ENCODE measurements at regions not wholly inside any gene's neighbourhood (a gene's known extent, or its start where the extent isn't known, plus 50 kb on each side); places are given as distances from the start of the nearest gene placed in this dataset.

GRCh38 chr12:14261096-14261495 lies 104.4 kb upstream of the ATF7IP start:
- Histone ChIP-seq H3K4me1 (peaks cover 0 to 39% (median 7%) of the 10 kb centered on the region in 4 donors), H3K27me3 (no peaks in the 10 kb centered on the region), H3K36me3 (no peaks in the 10 kb centered on the region), H3K9me3 (no peaks in the 10 kb centered on the region), H3K4me3 (no peak overlapping the region), H3K27ac (peak overlapping the region; percentile 59 to 80 (median 74))
- TF ChIP-seq CTCF (IDR thresholded peaks at IDR 0.05) (no peak), POLR2A (IDR thresholded peaks at IDR 0.05) (no peak)
- DNase-seq = no peak

- H3K36me3 ChIP-seq = no peaks in the 10 kb centered on the region
- no peaks in the 10 kb centered on the region for H3K27me3 ChIP-seq
- no peak overlapping the region for H3K27ac ChIP-seq
- H3K9me3 ChIP-seq = no peaks in the 10 kb centered on the region
- no peak for DNase-seq
- H3K4me1 ChIP-seq = peaks cover 0 to 33% (median 6%) of the 10 kb centered on the region in 4 donors
- no peak overlapping the region for H3K4me3 ChIP-seq
- TF ChIP-seq POLR2A (IDR thresholded peaks at IDR 0.05) = no peak
- no peak for TF ChIP-seq CTCF (IDR thresholded peaks at IDR 0.05)
Observed at GRCh38 chr12:14261861-14262260, 103.6 kb upstream of the ATF7IP start.

GRCh38 chr12:14262771-14263511 lies 102.5 kb upstream of the ATF7IP start:
- no peak overlapping the region for H3K27ac ChIP-seq
- TF ChIP-seq CTCF (IDR thresholded peaks at IDR 0.05) (no peak), POLR2A (IDR thresholded peaks at IDR 0.05) (no peak)

GRCh38 chr12:14263742-14264141 lies 101.7 kb upstream of the ATF7IP start:
- H3K36me3 ChIP-seq = no peaks in the 10 kb centered on the region
- DNase-seq = no peak
- no peak for TF ChIP-seq POLR2A (IDR thresholded peaks at IDR 0.05)
- no peak for TF ChIP-seq CTCF (IDR thresholded peaks at IDR 0.05)
- no peaks in the 10 kb centered on the region for H3K9me3 ChIP-seq
- no peak overlapping the region for H3K27ac ChIP-seq
- H3K27me3 ChIP-seq = no peaks in the 10 kb centered on the region
- H3K4me3 ChIP-seq = no peak overlapping the region
- peaks cover 0 to 15% (median 0%) of the 10 kb centered on the region in 4 donors for H3K4me1 ChIP-seq

More at GRCh38 chr12:14262771-14263511, 102.5 kb upstream of the ATF7IP start:
- Histone ChIP-seq H3K36me3 (no peaks in the 10 kb centered on the region), H3K9me3 (no peaks in the 10 kb centered on the region), H3K4me3 (no peak overlapping the region), H3K4me1 (peaks cover 0 to 23% (median 2%) of the 10 kb centered on the region in 4 donors), H3K27me3 (no peaks in the 10 kb centered on the region)
- no peak for DNase-seq

GRCh38 chr12:14264316-14264715 lies 101.2 kb upstream of the ATF7IP start:
- Histone ChIP-seq H3K27me3 (no peaks in the 10 kb centered on the region), H3K36me3 (no peaks in the 10 kb centered on the region), H3K9me3 (no peaks in the 10 kb centered on the region), H3K27ac (no peak overlapping the region), H3K4me3 (no peak overlapping the region), H3K4me1 (peaks cover 0 to 15% (median 0%) of the 10 kb centered on the region in 4 donors)
- no peak for TF ChIP-seq POLR2A (IDR thresholded peaks at IDR 0.05)
- no peak for TF ChIP-seq CTCF (IDR thresholded peaks at IDR 0.05)
- DNase-seq = no peak

Data from Peyer's patch (tissue), 4 donors.